GM19023 (cell line): ENCODE measurements at regions not wholly inside any gene's neighbourhood (a gene's known extent, or its start where the extent isn't known, plus 50 kb on each side); places are given as distances from the start of the nearest gene placed in this dataset.

Source experiments
- ATAC-seq: cut with Tn5 transposase; IDR thresholded peaks from one replicate; pipeline ENCODE4 v1.9.1; 2021; ENCODE audit warnings: mild to moderate bottlenecking, moderate library complexity; ENCODE audit not compliant: unreplicated experiment

DNA sequence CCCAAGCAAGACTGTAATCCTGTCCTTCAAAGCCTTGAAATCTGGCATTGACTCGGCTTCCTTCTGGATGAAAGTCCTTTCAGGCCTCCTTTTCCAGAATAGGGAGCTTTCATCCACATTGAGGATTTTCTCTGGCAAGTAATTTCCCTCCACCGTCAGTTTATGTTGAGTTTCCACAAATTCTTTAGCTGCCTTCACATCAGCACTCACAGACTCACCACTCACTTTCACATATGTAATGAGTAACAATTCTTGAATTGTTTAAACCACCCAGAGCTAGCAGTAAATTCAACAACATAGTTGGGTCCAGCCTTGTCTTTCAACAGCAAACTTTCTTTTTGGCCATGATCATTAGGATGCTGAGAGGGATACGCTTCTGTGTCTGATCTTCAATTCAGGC lies 84.3 kb upstream of the PRDM11 start:
- no peak for ATAC-seq

- ATAC-seq: no peak
Observed at GRCh38 chr11:45062974-45063635, 83.3 kb upstream of the PRDM11 start.

DNA sequence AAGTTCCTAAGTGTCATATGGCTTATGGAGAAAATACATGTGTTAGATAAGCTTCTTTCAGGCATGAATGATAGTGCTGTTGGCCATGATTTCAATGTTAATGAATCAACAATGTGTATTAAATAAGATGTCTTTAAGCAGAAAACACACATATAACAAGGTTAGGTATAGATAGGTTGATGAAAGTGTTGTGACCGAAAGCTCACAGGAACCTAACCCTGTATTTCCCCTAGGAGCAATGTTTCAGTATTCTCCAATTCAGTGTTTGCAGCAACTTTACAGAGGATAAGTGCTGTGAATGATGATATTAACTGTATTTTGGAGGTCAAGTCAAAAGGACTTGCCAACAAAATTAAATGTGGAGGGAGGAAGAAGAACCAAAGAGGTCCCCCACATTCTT lies 82.8 kb upstream of the PRDM11 start:
- no peak for ATAC-seq

DNA sequence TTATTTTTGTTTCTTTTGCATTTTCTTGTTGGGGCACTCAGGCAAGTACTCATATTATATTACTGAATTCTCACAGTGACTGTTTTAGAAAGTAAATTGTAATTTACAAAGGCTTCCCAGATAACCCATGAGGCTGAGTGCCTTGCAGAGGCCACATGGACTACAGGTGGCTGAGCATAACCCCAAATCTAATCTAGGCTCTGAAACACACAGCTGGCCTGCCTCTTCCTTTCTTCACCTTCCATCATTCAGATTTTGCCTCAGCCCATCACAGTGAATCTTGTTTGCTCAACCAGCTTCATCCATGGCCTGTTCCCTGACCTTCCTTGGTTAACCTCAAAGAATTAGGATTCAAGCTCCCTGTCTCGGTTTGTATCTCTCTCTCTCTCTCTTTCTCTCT lies 78.5 kb upstream of the PRDM11 start:
- ATAC-seq: no peak

- ATAC-seq: no peak
Observed at GRCh38 chr11:45071232-45071631, 75.2 kb upstream of the PRDM11 start.

GRCh38 chr11:45073685-45074141 lies 72.7 kb upstream of the PRDM11 start:
- ATAC-seq: no peak

DNA sequence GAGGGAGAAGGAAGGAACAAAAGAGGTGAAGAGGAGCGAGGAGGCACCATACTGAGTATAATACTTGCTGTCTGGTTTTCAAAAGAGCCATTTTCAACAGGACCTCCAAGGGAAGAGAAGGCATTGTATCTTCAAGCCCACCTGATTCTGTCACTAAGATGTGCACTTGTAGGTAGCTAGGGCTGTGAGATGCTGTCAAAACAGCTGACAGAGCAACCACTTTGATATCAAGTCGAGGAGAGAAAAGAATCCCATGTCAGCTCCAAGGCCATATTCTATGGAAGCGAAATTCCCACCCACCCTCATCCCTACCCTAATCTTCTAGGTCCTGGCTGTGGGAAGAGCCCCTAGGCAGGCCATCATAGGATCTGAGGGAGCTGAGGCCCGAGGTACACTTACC lies 70.9 kb upstream of the PRDM11 start:
- ATAC-seq: no peak

DNA sequence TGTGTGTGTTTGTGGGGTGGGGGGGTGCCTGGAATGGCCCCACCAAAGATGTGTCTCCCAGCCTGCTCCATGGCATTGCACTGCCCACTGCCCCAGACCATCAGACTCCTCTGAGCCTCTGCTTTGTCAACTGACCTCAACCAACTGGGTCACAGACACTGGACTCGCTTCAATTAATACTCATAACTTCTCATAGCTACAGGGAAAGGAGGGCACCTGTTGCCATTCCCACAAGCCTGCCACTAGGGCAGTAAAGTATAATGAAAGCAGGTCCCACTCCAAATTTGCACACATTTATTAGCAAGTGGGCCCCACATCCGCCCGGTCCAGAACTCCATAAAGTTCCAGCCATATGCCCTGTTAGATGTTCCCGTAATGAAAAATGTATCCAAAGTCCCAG lies 70.5 kb upstream of the PRDM11 start:
- ATAC-seq: no peak

DNA sequence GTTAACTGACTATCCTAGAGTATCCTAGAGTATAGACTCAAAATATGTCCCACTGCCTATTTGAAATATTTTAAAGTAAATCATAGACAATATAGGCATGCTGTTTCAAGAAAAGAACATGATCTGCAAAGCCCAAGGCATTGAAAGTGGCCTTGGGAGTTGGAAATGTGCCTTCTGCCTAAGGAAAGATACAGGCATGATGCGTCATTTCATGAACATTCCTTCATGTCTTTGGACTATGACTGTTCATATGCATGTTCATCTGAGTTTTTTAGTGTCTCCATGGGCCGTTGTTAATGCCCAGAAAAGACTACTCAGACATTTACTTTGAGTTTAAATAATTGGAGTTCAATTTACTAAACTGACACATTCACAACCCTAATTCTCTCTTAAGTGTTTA lies 69.7 kb upstream of the PRDM11 start:
- ATAC-seq: no peak

GRCh38 chr11:45078236-45079074 lies 68.0 kb upstream of the PRDM11 start:
- no peak for ATAC-seq

GRCh38 chr11:45079075-45079444 lies 67.4 kb upstream of the PRDM11 start:
- no peak for ATAC-seq

- ATAC-seq: no peak
Observed at GRCh38 chr11:45079567-45079942, 66.9 kb upstream of the PRDM11 start.

- no peak for ATAC-seq
Observed at GRCh38 chr11:45079943-45080719, 66.3 kb upstream of the PRDM11 start.

- ATAC-seq: no peak
Observed at GRCh38 chr11:45082744-45083543, 63.5 kb upstream of the PRDM11 start.

GRCh38 chr11:45083544-45084087 lies 62.8 kb upstream of the PRDM11 start:
- ATAC-seq: no peak

GRCh38 chr11:45085646-45086501 lies 60.6 kb upstream of the PRDM11 start:
- no peak for ATAC-seq

DNA sequence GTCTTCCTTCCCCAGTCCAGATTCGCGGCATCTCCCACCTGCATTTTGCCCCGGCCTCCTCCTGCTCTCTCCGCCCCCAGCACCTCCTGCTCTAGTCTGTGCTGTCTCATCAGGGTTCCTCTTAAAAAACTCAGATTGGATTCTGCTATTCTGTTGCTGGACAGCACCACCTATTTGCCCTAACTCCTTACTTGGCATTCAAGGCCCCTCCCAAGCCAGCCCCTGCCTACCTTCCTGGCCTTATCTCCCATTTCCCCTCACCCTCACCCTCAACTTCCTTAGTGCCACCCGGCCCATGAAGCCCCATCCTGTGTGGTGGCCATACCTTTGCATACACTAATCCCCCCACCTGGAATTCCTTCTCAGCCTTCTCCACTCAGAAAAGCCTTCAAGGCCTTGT lies 59.9 kb upstream of the PRDM11 start:
- ATAC-seq: no peak

GRCh38 chr11:45087086-45087899 lies 59.1 kb upstream of the PRDM11 start:
- ATAC-seq: no peak

GRCh38 chr11:45087900-45088160 lies 58.6 kb upstream of the PRDM11 start:
- no peak for ATAC-seq
